GM23338 (cell line): ENCODE measurements at regions not wholly inside any gene's neighbourhood (a gene's known extent, or its start where the extent isn't known, plus 50 kb on each side); places are given as distances from the start of the nearest gene placed in this dataset.

Experiments
- ATAC-seq: fragments of 200-7000 bp; cut with Tn5 transposase; 3 replicates; pipeline ENCODE4 v1.9.1; 2020
- DNase-seq: peaks from one replicate; pipeline ENCODE4 v3.0.0-alpha.2; 2015; ENCODE audit warnings: low spot score
- H2AFZ ChIP-seq: fragments of 200-600 bp; sonication (generic); 2 replicates; pipeline ENCODE4 v1.8.0; 2016; ENCODE audit warnings: antibody characterized with exemption, mild to moderate bottlenecking, moderate library complexity
- H3F3A ChIP-seq: fragments of 200-600 bp; sonication (generic); replicated peaks from 2 replicates; pipeline ENCODE4 v1.8.0; 2017; ENCODE audit warnings: antibody characterized with exemption, mixed run types, low read depth
- H3K27ac ChIP-seq: fragments of 200-600 bp; sonication (generic); 2 replicates; pipeline ENCODE4 v1.6.1; 2016; ENCODE audit warnings: low read depth
- H3K27me3 ChIP-seq: fragments of 200-600 bp; sonication (generic); 2 replicates; pipeline ENCODE4 v1.8.0; 2016; ENCODE audit warnings: mild to moderate bottlenecking, mixed run types, moderate library complexity; ENCODE audit not compliant: insufficient read depth
- H3K36me3 ChIP-seq: fragments of 200-600 bp; sonication (generic); 2 replicates; pipeline ENCODE4 v1.8.0; 2016; ENCODE audit warnings: mild to moderate bottlenecking; ENCODE audit not compliant: insufficient read depth
- H3K4me1 ChIP-seq: fragments of 200-600 bp; sonication (generic); 2 replicates; pipeline ENCODE4 v1.8.0; 2016; ENCODE audit warnings: mild to moderate bottlenecking, moderate library complexity; ENCODE audit not compliant: insufficient read depth
- H3K4me2 ChIP-seq: fragments of 200-600 bp; sonication (generic); 2 replicates; pipeline ENCODE4 v1.7.1; 2017; ENCODE audit warnings: mixed run types
- H3K4me3 ChIP-seq: fragments of 200-600 bp; sonication (generic); 2 replicates; pipeline ENCODE4 v1.6.1; 2016; ENCODE audit warnings: mixed run types
- H3K79me2 ChIP-seq: fragments of 200-600 bp; sonication (generic); replicated peaks from 2 replicates; pipeline ENCODE4 v1.8.0; 2017; ENCODE audit warnings: mild to moderate bottlenecking; ENCODE audit not compliant: insufficient read depth
- H3K9me2 ChIP-seq: fragments of 200-600 bp; sonication (generic); 2 replicates; pipeline ENCODE4 v1.8.0; 2017; ENCODE audit not compliant: insufficient read depth
- H4K20me1 ChIP-seq: fragments of 200-600 bp; sonication (generic); replicated peaks from 2 replicates; pipeline ENCODE4 v1.8.0; 2017; ENCODE audit warnings: mild to moderate bottlenecking; ENCODE audit not compliant: insufficient read depth
- H3K27ac Mint-ChIP-seq: 2 replicates; pipeline ENCODE4 v1.8.0; 2020; ENCODE audit warnings: inconsistent platforms, mild to moderate bottlenecking, moderate library complexity, mixed read lengths
- H3K27me3 Mint-ChIP-seq: 3 replicates; pipeline ENCODE4 v1.8.0; 2022; ENCODE audit warnings: low read depth, mild to moderate bottlenecking, moderate library complexity, mixed read lengths, inconsistent platforms; ENCODE audit not compliant: insufficient read depth, poor library complexity
- H3K36me3 Mint-ChIP-seq: 3 replicates; pipeline ENCODE4 v1.8.0; 2021; ENCODE audit warnings: low read depth, mild to moderate bottlenecking, inconsistent platforms, moderate library complexity, mixed read lengths
- H3K4me1 Mint-ChIP-seq: 3 replicates; pipeline ENCODE4 v1.8.0; 2020; ENCODE audit warnings: mild to moderate bottlenecking, inconsistent platforms, mixed read lengths
- H3K4me3 Mint-ChIP-seq: 3 replicates; pipeline ENCODE4 v1.8.0; 2021; ENCODE audit warnings: moderate library complexity, mild to moderate bottlenecking, inconsistent platforms, mixed read lengths
- H3K9me3 Mint-ChIP-seq: 3 replicates; pipeline ENCODE4 v1.8.0; 2020; ENCODE audit warnings: moderate library complexity, mild to moderate bottlenecking, inconsistent platforms, mixed read lengths
- CREB1 ChIP-seq: fragments of 250-450 bp; sonication (Bioruptor Pico); IDR thresholded peaks from 2 replicates; pipeline ENCODE4 v1.5.0; 2020; ENCODE audit warnings: low read depth, mild to moderate bottlenecking, moderate library complexity
- EZH2 ChIP-seq: fragments of 200-600 bp; sonication (generic); IDR thresholded peaks from one replicate; pipeline ENCODE4 v1.8.0; 2017; ENCODE audit warnings: antibody characterized with exemption, mild to moderate bottlenecking, low read depth; ENCODE audit not compliant: unreplicated experiment
- EZH2phosphoT487 ChIP-seq: fragments of 200-600 bp; sonication (generic); IDR thresholded peaks from one replicate; pipeline ENCODE4 v1.8.1; 2018; ENCODE audit warnings: antibody characterized with exemption; ENCODE audit not compliant: unreplicated experiment
- JUNB ChIP-seq: IDR thresholded peaks from one replicate; pipeline ENCODE4 v1.6.1; 2016; ENCODE audit warnings: antibody characterized with exemption; ENCODE audit not compliant: unreplicated experiment
- NANOG ChIP-seq: IDR thresholded peaks from 2 replicates; pipeline ENCODE4 v1.6.1; 2016; ENCODE audit warnings: antibody characterized with exemption, borderline replicate concordance
- POLR2AphosphoS5 ChIP-seq: IDR thresholded peaks from 2 replicates; pipeline ENCODE4 v1.6.1; 2016; ENCODE audit warnings: antibody characterized with exemption, low read depth
- STAT1 ChIP-seq: IDR thresholded peaks from one replicate; pipeline ENCODE4 v1.6.1; 2016; ENCODE audit warnings: antibody characterized with exemption; ENCODE audit not compliant: unreplicated experiment
- ZNF114 ChIP-seq: fragments of 250-450 bp; sonication (Bioruptor Pico); IDR thresholded peaks from 2 replicates; pipeline ENCODE4 v1.5.0; 2020; ENCODE audit warnings: mild to moderate bottlenecking, moderate library complexity
- ZNF331 ChIP-seq: fragments of 250-450 bp; sonication (Bioruptor Pico); IDR thresholded peaks from 2 replicates; pipeline ENCODE4 v1.5.0; 2020; ENCODE audit warnings: low read depth, mild to moderate bottlenecking, moderate library complexity
- TF ChIP-seq, protein P1 (sequence below): fragments of 250-450 bp; sonication (Bioruptor Pico); IDR thresholded peaks from 2 replicates; pipeline ENCODE4 v1.5.0; 2020; ENCODE audit warnings: mild to moderate bottlenecking, moderate library complexity
- TF ChIP-seq, protein P2 (sequence below), 2 experiments: fragments of 200-600 bp in 1 of 2; sonication (generic) in 1 of 2; conservative IDR thresholded peaks; 2 replicates each; pipeline versions ENCODE4 v1.5.1 to v1.6.1; 2016 to 2017; ENCODE audit warnings: antibody characterized with exemption in 2 of 2, low read depth in 2 of 2, mild to moderate bottlenecking in 2 of 2, moderate library complexity in 1 of 2
- TF ChIP-seq, protein P3 (sequence below): IDR thresholded peaks from 2 replicates; pipeline ENCODE4 v1.6.1; 2016; ENCODE audit warnings: antibody characterized with exemption
- TF ChIP-seq, protein P4 (sequence below): IDR thresholded peaks from one replicate; pipeline ENCODE4 v1.6.1; 2018; ENCODE audit warnings: antibody characterized with exemption; ENCODE audit not compliant: unreplicated experiment

DNA sequence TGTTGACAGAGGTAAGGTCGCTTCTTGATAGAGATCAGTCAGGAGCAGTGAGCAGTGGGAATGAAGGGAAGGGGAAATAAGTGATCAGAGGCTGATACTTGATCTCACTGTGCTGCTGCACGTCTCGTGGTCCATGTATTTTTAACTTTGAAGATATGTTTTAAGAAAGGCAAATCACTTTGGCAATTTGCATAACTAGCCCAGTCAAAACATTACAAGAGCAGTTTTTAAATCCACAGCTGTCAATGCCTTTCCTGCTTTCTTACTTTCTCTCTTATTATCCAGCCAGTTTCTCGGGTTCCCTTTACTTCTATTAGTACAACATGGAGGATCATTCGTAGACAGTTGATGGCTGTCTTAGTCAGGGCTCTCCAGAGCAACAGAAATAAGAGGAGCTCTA lies 472.8 kb downstream of the TMA16 start (continued):
- TF ChIP-seq, protein P1, sequence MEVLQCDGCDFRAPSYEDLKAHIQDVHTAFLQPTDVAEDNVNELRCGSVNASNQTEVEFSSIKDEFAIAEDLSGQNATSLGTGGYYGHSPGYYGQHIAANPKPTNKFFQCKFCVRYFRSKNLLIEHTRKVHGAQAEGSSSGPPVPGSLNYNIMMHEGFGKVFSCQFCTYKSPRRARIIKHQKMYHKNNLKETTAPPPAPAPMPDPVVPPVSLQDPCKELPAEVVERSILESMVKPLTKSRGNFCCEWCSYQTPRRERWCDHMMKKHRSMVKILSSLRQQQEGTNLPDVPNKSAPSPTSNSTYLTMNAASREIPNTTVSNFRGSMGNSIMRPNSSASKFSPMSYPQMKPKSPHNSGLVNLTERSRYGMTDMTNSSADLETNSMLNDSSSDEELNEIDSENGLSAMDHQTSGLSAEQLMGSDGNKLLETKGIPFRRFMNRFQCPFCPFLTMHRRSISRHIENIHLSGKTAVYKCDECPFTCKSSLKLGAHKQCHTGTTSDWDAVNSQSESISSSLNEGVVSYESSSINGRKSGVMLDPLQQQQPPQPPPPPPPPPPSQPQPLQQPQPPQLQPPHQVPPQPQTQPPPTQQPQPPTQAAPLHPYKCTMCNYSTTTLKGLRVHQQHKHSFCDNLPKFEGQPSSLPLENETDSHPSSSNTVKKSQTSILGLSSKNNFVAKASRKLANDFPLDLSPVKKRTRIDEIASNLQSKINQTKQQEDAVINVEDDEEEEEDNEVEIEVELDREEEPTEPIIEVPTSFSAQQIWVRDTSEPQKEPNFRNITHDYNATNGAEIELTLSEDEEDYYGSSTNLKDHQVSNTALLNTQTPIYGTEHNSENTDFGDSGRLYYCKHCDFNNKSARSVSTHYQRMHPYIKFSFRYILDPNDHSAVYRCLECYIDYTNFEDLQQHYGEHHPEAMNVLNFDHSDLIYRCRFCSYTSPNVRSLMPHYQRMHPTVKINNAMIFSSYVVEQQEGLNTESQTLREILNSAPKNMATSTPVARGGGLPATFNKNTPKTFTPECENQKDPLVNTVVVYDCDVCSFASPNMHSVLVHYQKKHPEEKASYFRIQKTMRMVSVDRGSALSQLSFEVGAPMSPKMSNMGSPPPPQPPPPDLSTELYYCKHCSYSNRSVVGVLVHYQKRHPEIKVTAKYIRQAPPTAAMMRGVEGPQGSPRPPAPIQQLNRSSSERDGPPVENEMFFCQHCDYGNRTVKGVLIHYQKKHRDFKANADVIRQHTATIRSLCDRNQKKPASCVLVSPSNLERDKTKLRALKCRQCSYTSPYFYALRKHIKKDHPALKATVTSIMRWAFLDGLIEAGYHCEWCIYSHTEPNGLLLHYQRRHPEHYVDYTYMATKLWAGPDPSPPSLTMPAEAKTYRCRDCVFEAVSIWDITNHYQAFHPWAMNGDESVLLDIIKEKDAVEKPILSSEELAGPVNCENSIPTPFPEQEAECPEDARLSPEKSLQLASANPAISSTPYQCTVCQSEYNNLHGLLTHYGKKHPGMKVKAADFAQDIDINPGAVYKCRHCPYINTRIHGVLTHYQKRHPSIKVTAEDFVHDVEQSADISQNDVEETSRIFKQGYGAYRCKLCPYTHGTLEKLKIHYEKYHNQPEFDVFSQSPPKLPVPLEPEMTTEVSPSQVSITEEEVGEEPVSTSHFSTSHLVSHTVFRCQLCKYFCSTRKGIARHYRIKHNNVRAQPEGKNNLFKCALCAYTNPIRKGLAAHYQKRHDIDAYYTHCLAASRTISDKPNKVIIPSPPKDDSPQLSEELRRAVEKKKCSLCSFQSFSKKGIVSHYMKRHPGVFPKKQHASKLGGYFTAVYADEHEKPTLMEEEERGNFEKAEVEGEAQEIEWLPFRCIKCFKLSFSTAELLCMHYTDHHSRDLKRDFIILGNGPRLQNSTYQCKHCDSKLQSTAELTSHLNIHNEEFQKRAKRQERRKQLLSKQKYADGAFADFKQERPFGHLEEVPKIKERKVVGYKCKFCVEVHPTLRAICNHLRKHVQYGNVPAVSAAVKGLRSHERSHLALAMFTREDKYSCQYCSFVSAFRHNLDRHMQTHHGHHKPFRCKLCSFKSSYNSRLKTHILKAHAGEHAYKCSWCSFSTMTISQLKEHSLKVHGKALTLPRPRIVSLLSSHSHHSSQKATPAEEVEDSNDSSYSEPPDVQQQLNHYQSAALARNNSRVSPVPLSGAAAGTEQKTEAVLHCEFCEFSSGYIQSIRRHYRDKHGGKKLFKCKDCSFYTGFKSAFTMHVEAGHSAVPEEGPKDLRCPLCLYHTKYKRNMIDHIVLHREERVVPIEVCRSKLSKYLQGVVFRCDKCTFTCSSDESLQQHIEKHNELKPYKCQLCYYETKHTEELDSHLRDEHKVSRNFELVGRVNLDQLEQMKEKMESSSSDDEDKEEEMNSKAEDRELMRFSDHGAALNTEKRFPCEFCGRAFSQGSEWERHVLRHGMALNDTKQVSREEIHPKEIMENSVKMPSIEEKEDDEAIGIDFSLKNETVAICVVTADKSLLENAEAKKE (CRISPR knock-in tag) = no peak
- TF ChIP-seq NANOG (no peak), ZNF114 (CRISPR knock-in tag) (no peak), STAT1 (no peak), POLR2AphosphoS5 (no peak), EZH2phosphoT487 (no peak)
- TF ChIP-seq, protein P2, sequence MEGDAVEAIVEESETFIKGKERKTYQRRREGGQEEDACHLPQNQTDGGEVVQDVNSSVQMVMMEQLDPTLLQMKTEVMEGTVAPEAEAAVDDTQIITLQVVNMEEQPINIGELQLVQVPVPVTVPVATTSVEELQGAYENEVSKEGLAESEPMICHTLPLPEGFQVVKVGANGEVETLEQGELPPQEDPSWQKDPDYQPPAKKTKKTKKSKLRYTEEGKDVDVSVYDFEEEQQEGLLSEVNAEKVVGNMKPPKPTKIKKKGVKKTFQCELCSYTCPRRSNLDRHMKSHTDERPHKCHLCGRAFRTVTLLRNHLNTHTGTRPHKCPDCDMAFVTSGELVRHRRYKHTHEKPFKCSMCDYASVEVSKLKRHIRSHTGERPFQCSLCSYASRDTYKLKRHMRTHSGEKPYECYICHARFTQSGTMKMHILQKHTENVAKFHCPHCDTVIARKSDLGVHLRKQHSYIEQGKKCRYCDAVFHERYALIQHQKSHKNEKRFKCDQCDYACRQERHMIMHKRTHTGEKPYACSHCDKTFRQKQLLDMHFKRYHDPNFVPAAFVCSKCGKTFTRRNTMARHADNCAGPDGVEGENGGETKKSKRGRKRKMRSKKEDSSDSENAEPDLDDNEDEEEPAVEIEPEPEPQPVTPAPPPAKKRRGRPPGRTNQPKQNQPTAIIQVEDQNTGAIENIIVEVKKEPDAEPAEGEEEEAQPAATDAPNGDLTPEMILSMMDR (conservative IDR thresholded peaks at IDR 0.05; ENCODE audit: low read depth in 2 of 2) = no peak

DNA sequence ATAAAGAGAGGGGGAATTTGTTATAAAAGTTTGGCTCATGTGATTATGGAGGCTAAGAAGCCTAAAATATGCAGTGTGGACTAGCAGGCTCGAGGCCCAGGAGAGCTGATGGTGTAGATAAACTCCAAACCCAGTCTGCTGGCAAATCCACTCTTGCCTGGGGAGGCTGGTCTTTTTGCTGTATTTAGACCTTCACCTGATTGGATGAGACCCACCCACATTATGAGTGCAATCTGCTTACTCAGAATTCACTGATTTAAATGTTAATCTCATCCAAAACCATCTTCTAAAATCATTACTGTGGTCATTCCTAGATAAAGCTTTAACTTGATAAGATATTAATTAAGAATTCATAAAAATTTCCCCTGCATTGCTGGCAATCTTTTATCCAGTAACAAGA lies 473.2 kb downstream of the TMA16 start:
- no peaks in the 10 kb centered on the region for H3F3A ChIP-seq
- Mint-ChIP-seq H3K4me3 (no peak overlapping the region), H3K27me3 (no peaks in the 10 kb centered on the region), H3K27ac (no peak overlapping the region), H3K9me3 (no peaks in the 10 kb centered on the region), H3K4me1 (no peaks in the 10 kb centered on the region), H3K36me3 (no peaks in the 10 kb centered on the region)
- no peaks in the 10 kb centered on the region for H3K9me2 ChIP-seq
- H3K27ac ChIP-seq = no peak overlapping the region
- no peaks in the 10 kb centered on the region for H3K27me3 ChIP-seq
- H4K20me1 ChIP-seq = no peaks in the 10 kb centered on the region
- ATAC-seq (no peak), DNase-seq (no peak)
- H2AFZ ChIP-seq = no peak overlapping the region
- no peaks in the 10 kb centered on the region for H3K79me2 ChIP-seq
- H3K4me3 ChIP-seq = no peak overlapping the region
- no peaks in the 10 kb centered on the region for H3K4me1 ChIP-seq
- no peak overlapping the region for H3K4me2 ChIP-seq
- H3K36me3 ChIP-seq = no peaks in the 10 kb centered on the region
- TF ChIP-seq NANOG = no peak
- TF ChIP-seq, protein P3, sequence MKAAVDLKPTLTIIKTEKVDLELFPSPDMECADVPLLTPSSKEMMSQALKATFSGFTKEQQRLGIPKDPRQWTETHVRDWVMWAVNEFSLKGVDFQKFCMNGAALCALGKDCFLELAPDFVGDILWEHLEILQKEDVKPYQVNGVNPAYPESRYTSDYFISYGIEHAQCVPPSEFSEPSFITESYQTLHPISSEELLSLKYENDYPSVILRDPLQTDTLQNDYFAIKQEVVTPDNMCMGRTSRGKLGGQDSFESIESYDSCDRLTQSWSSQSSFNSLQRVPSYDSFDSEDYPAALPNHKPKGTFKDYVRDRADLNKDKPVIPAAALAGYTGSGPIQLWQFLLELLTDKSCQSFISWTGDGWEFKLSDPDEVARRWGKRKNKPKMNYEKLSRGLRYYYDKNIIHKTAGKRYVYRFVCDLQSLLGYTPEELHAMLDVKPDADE = no peak
- TF ChIP-seq ZNF331 (CRISPR knock-in tag) = no peak
- TF ChIP-seq, protein P4, sequence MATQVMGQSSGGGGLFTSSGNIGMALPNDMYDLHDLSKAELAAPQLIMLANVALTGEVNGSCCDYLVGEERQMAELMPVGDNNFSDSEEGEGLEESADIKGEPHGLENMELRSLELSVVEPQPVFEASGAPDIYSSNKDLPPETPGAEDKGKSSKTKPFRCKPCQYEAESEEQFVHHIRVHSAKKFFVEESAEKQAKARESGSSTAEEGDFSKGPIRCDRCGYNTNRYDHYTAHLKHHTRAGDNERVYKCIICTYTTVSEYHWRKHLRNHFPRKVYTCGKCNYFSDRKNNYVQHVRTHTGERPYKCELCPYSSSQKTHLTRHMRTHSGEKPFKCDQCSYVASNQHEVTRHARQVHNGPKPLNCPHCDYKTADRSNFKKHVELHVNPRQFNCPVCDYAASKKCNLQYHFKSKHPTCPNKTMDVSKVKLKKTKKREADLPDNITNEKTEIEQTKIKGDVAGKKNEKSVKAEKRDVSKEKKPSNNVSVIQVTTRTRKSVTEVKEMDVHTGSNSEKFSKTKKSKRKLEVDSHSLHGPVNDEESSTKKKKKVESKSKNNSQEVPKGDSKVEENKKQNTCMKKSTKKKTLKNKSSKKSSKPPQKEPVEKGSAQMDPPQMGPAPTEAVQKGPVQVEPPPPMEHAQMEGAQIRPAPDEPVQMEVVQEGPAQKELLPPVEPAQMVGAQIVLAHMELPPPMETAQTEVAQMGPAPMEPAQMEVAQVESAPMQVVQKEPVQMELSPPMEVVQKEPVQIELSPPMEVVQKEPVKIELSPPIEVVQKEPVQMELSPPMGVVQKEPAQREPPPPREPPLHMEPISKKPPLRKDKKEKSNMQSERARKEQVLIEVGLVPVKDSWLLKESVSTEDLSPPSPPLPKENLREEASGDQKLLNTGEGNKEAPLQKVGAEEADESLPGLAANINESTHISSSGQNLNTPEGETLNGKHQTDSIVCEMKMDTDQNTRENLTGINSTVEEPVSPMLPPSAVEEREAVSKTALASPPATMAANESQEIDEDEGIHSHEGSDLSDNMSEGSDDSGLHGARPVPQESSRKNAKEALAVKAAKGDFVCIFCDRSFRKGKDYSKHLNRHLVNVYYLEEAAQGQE = no peak
- TF ChIP-seq CREB1 = no peak
- no peak for TF ChIP-seq JUNB
- TF ChIP-seq EZH2 = no peak
